Parathyroid adenoma (tissue), 2 donors: ENCODE measurements at regions not wholly inside any gene's neighbourhood (a gene's known extent, or its start where the extent isn't known, plus 50 kb on each side); places are given as distances from the start of the nearest gene placed in this dataset.

Experiments
- H2AFZ ChIP-seq: fragments of 300-600 bp; sonication (generic); one replicate; pipeline ENCODE4 v1.7.0; 2017; ENCODE audit warnings: antibody characterized with exemption, mild to moderate bottlenecking
- H3K27ac ChIP-seq: fragments of 300-600 bp; sonication (generic); one replicate; pipeline ENCODE4 v1.7.0; 2017
- H3K27me3 ChIP-seq: fragments of 300-600 bp; sonication (generic); one replicate; pipeline ENCODE4 v1.7.0; 2017; ENCODE audit warnings: low read length; ENCODE audit not compliant: control insufficient read depth, insufficient read depth
- H3K36me3 ChIP-seq: fragments of 300-600 bp; sonication (generic); one replicate; pipeline ENCODE4 v1.7.0; 2017; ENCODE audit warnings: low read length; ENCODE audit not compliant: control insufficient read depth, insufficient read depth
- H3K4me1 ChIP-seq: fragments of 300-600 bp; sonication (generic); one replicate; pipeline ENCODE4 v1.7.0; 2017; ENCODE audit warnings: control low read depth
- H3K4me2 ChIP-seq: fragments of 300-600 bp; sonication (generic); one replicate; pipeline ENCODE4 v1.7.0; 2017; ENCODE audit warnings: low read length
- H3K4me3 ChIP-seq: fragments of 300-600 bp; sonication (generic); one replicate; pipeline ENCODE4 v1.7.0; 2017; ENCODE audit warnings: low read depth, low read length
- H3K79me2 ChIP-seq: fragments of 300-600 bp; sonication (generic); one replicate; pipeline ENCODE4 v1.7.0; 2017; ENCODE audit warnings: control low read depth
- H3K9ac ChIP-seq: fragments of 300-600 bp; sonication (generic); one replicate; pipeline ENCODE4 v1.7.0; 2017; ENCODE audit warnings: mild to moderate bottlenecking
- H3K9me3 ChIP-seq: fragments of 300-600 bp; sonication (generic); one replicate; pipeline ENCODE4 v1.7.0; 2017; ENCODE audit warnings: low read length; ENCODE audit not compliant: control insufficient read depth
- TF ChIP-seq, protein P1 (sequence below): fragments of 300-600 bp; sonication (generic); IDR thresholded peaks from one replicate; pipeline ENCODE4 v1.7.0; 2017; ENCODE audit warnings: antibody characterized with exemption, mild to moderate bottlenecking
- donor health status: primary hyperparathyroidism.

DNA sequence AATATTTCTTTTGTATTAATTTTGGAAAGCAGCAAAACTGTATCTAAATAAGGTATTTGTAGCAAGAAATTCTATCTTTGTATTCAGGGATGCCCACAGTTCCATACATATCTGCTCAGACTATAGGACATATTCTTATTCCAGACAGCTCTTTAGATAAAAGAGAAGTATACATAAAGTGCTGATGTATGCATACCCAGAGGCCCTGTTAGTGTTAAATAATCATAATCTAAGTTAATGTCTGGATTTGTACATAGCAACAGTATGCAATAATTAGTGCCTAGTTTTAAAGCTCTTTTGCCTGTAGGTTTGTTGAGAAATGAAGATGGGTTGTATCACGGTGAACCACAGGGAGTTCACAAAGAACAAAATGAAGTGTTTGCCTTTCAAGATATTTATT lies 428.0 kb upstream of the RGPD4 start:
- Histone ChIP-seq H3K27me3 (no peaks in the 10 kb centered on the region), H3K36me3 (no peaks in the 10 kb centered on the region), H3K9me3 (no peaks in the 10 kb centered on the region), H3K4me2 (no peak overlapping the region), H3K9ac (no peak overlapping the region), H3K4me3 (no peak overlapping the region), H3K27ac (no peak overlapping the region), H3K79me2 (no peaks in the 10 kb centered on the region), H3K4me1 (no peaks in the 10 kb centered on the region), H2AFZ (no peak overlapping the region)
- TF ChIP-seq, protein P1, sequence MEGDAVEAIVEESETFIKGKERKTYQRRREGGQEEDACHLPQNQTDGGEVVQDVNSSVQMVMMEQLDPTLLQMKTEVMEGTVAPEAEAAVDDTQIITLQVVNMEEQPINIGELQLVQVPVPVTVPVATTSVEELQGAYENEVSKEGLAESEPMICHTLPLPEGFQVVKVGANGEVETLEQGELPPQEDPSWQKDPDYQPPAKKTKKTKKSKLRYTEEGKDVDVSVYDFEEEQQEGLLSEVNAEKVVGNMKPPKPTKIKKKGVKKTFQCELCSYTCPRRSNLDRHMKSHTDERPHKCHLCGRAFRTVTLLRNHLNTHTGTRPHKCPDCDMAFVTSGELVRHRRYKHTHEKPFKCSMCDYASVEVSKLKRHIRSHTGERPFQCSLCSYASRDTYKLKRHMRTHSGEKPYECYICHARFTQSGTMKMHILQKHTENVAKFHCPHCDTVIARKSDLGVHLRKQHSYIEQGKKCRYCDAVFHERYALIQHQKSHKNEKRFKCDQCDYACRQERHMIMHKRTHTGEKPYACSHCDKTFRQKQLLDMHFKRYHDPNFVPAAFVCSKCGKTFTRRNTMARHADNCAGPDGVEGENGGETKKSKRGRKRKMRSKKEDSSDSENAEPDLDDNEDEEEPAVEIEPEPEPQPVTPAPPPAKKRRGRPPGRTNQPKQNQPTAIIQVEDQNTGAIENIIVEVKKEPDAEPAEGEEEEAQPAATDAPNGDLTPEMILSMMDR, result no peak

GRCh38 chr2:107402330-107402729 lies 424.4 kb upstream of the RGPD4 start:
- Histone ChIP-seq H3K9ac (no peak overlapping the region), H2AFZ (no peak overlapping the region), H3K36me3 (no peaks in the 10 kb centered on the region), H3K27ac (no peak overlapping the region), H3K4me2 (no peak overlapping the region), H3K4me1 (no peaks in the 10 kb centered on the region), H3K9me3 (no peaks in the 10 kb centered on the region), H3K27me3 (no peaks in the 10 kb centered on the region), H3K79me2 (no peaks in the 10 kb centered on the region), H3K4me3 (no peak overlapping the region)
- TF ChIP-seq, protein P1, result no peak

- Histone ChIP-seq H3K27me3 (no peaks in the 10 kb centered on the region), H3K36me3 (no peaks in the 10 kb centered on the region), H3K4me1 (no peaks in the 10 kb centered on the region), H3K4me2 (no peak overlapping the region), H3K9me3 (no peaks in the 10 kb centered on the region), H3K9ac (no peak overlapping the region), H2AFZ (no peak overlapping the region), H3K27ac (no peak overlapping the region), H3K4me3 (no peak overlapping the region), H3K79me2 (no peaks in the 10 kb centered on the region)
- TF ChIP-seq, protein P1, result no peak
Measured at GRCh38 chr2:107405261-107405660, 421.4 kb upstream of the RGPD4 start.

- Histone ChIP-seq H3K27ac (no peak overlapping the region), H3K79me2 (no peaks in the 10 kb centered on the region), H3K4me2 (no peak overlapping the region), H3K4me3 (no peak overlapping the region), H3K9me3 (no peaks in the 10 kb centered on the region), H3K27me3 (no peaks in the 10 kb centered on the region), H3K9ac (no peak overlapping the region), H3K4me1 (no peaks in the 10 kb centered on the region), H3K36me3 (no peaks in the 10 kb centered on the region), H2AFZ (no peak overlapping the region)
- TF ChIP-seq, protein P1, result no peak
Measured at GRCh38 chr2:107407017-107407416, 419.7 kb upstream of the RGPD4 start.

GRCh38 chr2:107407974-107408373 lies 418.7 kb upstream of the RGPD4 start:
- no peak overlapping the region for H3K27ac ChIP-seq

More at GRCh38 chr2:107407974-107408373, 418.7 kb upstream of the RGPD4 start:
- TF ChIP-seq, protein P1, result no peak
- Histone ChIP-seq H3K9ac (no peak overlapping the region), H3K79me2 (no peaks in the 10 kb centered on the region), H3K4me1 (no peaks in the 10 kb centered on the region), H3K4me2 (no peak overlapping the region), H3K4me3 (no peak overlapping the region), H3K27me3 (no peaks in the 10 kb centered on the region), H3K36me3 (no peaks in the 10 kb centered on the region), H3K9me3 (no peaks in the 10 kb centered on the region), H2AFZ (no peak overlapping the region)
